Body of pancreas (tissue), 4 donors: ENCODE measurements at regions not wholly inside any gene's neighbourhood (a gene's known extent, or its start where the extent isn't known, plus 50 kb on each side); places are given as distances from the start of the nearest gene placed in this dataset.

Experiments
- ATAC-seq: fragments of 150-250 bp; one replicate; pipeline ENCODE4 v1.9.1; 2016
- DNase-seq, 4 donors: peaks; one replicate each; pipeline ENCODE4 v3.0.0-alpha.2; 2019
- H3K27ac ChIP-seq, 4 donors: fragments of 200-600 bp; sonication (generic); 1 replicate in 3 of 4; 2 replicates in 1 of 4; pipeline versions ENCODE4 v1.5.1 to v1.6.1; 2016 to 2019; ENCODE audit warnings: mild to moderate bottlenecking in 1 of 4, mixed read lengths in 1 of 4, moderate library complexity in 1 of 4
- H3K27me3 ChIP-seq, 2 donors: fragments of 200-600 bp; sonication (generic); one replicate each; pipeline ENCODE4 v1.6.0; 2016; ENCODE audit warnings: mild to moderate bottlenecking in 1 of 2
- H3K36me3 ChIP-seq, 2 donors: fragments of 200-600 bp; sonication (generic); replicated peaks in 1 of 2; 2 replicates each; pipeline ENCODE4 v1.5.1; 2016; ENCODE audit warnings: low read depth in 2 of 2; ENCODE audit not compliant: insufficient read depth in 1 of 2
- H3K4me1 ChIP-seq: fragments of 200-600 bp; sonication (generic); one replicate; pipeline ENCODE4 v1.6.0; 2016
- H3K4me3 ChIP-seq, 2 donors: fragments of 200-600 bp; sonication (generic); 1 replicate in 1 of 2; 2 replicates in 1 of 2; pipeline ENCODE4 v1.5.1; 2016 to 2019
- H3K9me3 ChIP-seq, 3 donors: fragments of 200-600 bp; sonication (generic); 1 replicate in 2 of 3; 2 replicates in 1 of 3; pipeline ENCODE4 v1.5.1; 2016
- POLR2A ChIP-seq, 3 donors: fragments of 450-650 bp; IDR thresholded peaks; one replicate each; pipeline ENCODE4 v1.6.1; 2016; ENCODE audit warnings: antibody characterized with exemption in 3 of 3, mild to moderate bottlenecking in 2 of 3
- WGBS, 2 donors: methylation state at CpG; one replicate each; pipeline ENCODE4 v1.1.5; 2017; 5-methylcytosine and 5-hydroxymethylcytosine counted together
- intact Hi-C: fragments of 100-400 bp; cut with DNase I; formaldehyde crosslinking; loops from one replicate; pipeline ENCODE4 v1.15.1; 2023
- TF ChIP-seq, protein P1 (sequence below), 7 experiments: fragments of 450-650 bp in 4 of 7; fragments of 200-600 bp in 3 of 7; sonication (generic) in 3 of 7; IDR thresholded peaks; one replicate each; pipeline ENCODE4 v1.5.1; 2016 to 2019; ENCODE audit warnings: antibody characterized with exemption in 7 of 7

- intact Hi-C loops, result no loop called here
- DNase-seq, result no peak
- 40 to 45% methylated on average over 7 of the region's 7 CpGs for WGBS, 2 donors
- no peak overlapping the region for H3K4me3 ChIP-seq
- H3K9me3 ChIP-seq, result no peaks in the 10 kb centered on the region
- no peaks in the 10 kb centered on the region for H3K27me3 ChIP-seq
- no peak for ATAC-seq
- no peak overlapping the region for H3K27ac ChIP-seq
- TF ChIP-seq, protein P1, sequence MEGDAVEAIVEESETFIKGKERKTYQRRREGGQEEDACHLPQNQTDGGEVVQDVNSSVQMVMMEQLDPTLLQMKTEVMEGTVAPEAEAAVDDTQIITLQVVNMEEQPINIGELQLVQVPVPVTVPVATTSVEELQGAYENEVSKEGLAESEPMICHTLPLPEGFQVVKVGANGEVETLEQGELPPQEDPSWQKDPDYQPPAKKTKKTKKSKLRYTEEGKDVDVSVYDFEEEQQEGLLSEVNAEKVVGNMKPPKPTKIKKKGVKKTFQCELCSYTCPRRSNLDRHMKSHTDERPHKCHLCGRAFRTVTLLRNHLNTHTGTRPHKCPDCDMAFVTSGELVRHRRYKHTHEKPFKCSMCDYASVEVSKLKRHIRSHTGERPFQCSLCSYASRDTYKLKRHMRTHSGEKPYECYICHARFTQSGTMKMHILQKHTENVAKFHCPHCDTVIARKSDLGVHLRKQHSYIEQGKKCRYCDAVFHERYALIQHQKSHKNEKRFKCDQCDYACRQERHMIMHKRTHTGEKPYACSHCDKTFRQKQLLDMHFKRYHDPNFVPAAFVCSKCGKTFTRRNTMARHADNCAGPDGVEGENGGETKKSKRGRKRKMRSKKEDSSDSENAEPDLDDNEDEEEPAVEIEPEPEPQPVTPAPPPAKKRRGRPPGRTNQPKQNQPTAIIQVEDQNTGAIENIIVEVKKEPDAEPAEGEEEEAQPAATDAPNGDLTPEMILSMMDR (IDR thresholded peaks at IDR 0.05), result no peak
- no peak for TF ChIP-seq POLR2A (IDR thresholded peaks at IDR 0.05)
- H3K36me3 ChIP-seq, result no peaks in the 10 kb centered on the region
- no peaks in the 10 kb centered on the region for H3K4me1 ChIP-seq
Measured at GRCh38 chr20:60729135-60729900, 522.7 kb upstream of the CDH4 start.

- ATAC-seq (no peak), DNase-seq (no peak)
- Histone ChIP-seq H3K9me3 (no peaks in the 10 kb centered on the region), H3K27ac (no peak overlapping the region), H3K4me1 (no peaks in the 10 kb centered on the region), H3K27me3 (no peaks in the 10 kb centered on the region), H3K36me3 (no peaks in the 10 kb centered on the region), H3K4me3 (no peak overlapping the region)
- WGBS, 2 donors, result 23 to 32% methylated on average over 3 of the region's 3 CpGs
- TF ChIP-seq, protein P1 (IDR thresholded peaks at IDR 0.05), result no peak
- no peak for TF ChIP-seq POLR2A (IDR thresholded peaks at IDR 0.05)
- intact Hi-C loops, result no loop called here
Measured at GRCh38 chr20:60732322-60732721, 519.7 kb upstream of the CDH4 start.

- TF ChIP-seq, protein P1 (IDR thresholded peaks at IDR 0.05), result no peak
- TF ChIP-seq POLR2A (IDR thresholded peaks at IDR 0.05), result no peak
- WGBS, 2 donors, result 57 to 63% methylated on average over 6 of the region's 6 CpGs
- ATAC-seq (no peak), DNase-seq (no peak)
- no peak overlapping the region for H3K4me3 ChIP-seq
- H3K36me3 ChIP-seq, result no peaks in the 10 kb centered on the region
- intact Hi-C loops, result no loop called here
- H3K9me3 ChIP-seq, result no peaks in the 10 kb centered on the region
- no peaks in the 10 kb centered on the region for H3K4me1 ChIP-seq
- H3K27ac ChIP-seq, result no peak overlapping the region
- H3K27me3 ChIP-seq, result no peaks in the 10 kb centered on the region
Measured at GRCh38 chr20:60748086-60748485, 504.0 kb upstream of the CDH4 start.

DNA sequence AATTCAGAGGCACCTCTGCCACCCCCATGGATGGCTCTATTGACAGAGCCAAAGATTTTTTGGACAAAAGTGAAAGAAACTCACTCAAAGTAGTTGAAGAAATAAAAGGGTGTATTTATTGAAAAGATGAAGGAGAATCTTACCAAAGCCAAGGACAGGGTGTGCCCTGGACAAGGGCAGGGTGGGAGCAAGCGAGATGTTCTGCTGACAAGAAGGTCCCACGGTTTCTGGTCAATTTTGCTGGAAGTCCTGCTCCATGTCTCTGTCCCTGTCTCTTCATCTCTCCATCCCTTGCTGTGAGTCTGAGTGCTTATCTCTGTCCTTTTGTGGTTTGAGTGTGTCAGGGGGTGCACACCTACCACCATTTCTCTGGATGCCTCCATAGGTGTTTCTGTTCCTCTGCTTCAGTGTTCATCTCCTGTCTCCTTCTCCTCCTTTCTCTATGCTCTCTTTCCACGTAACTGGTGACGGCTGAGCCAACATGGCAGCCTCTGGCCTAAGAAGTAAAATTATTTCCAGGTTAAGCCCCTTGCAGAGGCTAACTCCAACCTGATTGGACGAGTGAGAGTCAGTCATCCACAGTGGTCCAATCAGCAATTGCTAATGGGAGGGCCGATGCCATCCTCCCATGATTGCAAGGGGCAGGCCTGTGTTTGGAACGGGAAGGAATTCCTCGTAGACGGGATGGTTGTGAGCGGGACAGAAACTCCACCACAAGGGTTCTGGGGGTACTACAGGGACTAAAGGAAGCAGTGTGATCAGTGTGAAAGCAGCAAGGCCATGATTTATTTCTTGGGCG is 502.1 kb upstream of the CDH4 start:
- intact Hi-C loops, result no loop called here
- no peaks in the 10 kb centered on the region for H3K36me3 ChIP-seq
- no peak overlapping the region for H3K4me3 ChIP-seq
- WGBS, 2 donors, result 76% methylated on average over 11 of the region's 11 CpGs
- H3K27me3 ChIP-seq, result no peaks in the 10 kb centered on the region
- no peak for ATAC-seq
- DNase-seq, result no peak
- no peak overlapping the region for H3K27ac ChIP-seq
- H3K9me3 ChIP-seq, result no peaks in the 10 kb centered on the region
- TF ChIP-seq, protein P1 (IDR thresholded peaks at IDR 0.05), result no peak
- TF ChIP-seq POLR2A (IDR thresholded peaks at IDR 0.05), result no peak
- H3K4me1 ChIP-seq, result no peaks in the 10 kb centered on the region
